DMS 273 treated with DMSO at 0.1 percent for 48 hours (cell line): ENCODE measurements at regions not wholly inside any gene's neighbourhood (a gene's known extent, or its start where the extent isn't known, plus 50 kb on each side); places are given as distances from the start of the nearest gene placed in this dataset.
"Not testable (repeated sequence)": the region's sequence is repeated elsewhere in the genome, so short reads cannot be mapped to it uniquely, and the experiment has no call there.

ENCODE experiments used
- DNase-seq: peaks from one replicate; lab custom pipeline; 2025; lab: John Stamatoyannopoulos, UW

DNA sequence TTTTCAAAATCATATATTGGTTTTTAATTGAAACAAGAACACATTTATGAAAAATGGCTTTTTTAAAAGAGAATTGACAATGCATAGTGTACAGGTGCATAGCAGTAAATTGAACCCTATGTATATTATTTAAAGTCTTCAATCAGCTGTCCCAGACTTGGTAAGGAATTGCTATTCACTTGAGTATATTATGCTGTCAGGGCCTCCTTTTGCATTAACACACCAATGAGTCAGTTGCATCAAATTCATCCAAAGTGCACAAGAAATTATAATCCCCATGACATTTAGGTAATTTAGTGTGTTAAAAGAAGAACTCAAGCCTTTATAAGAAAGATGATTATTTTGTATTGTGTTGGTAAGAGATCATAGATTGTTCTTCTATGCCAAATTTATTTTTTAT is 748.8 kb upstream of the RIOK2 start:
- DNase-seq = no peak

DNA sequence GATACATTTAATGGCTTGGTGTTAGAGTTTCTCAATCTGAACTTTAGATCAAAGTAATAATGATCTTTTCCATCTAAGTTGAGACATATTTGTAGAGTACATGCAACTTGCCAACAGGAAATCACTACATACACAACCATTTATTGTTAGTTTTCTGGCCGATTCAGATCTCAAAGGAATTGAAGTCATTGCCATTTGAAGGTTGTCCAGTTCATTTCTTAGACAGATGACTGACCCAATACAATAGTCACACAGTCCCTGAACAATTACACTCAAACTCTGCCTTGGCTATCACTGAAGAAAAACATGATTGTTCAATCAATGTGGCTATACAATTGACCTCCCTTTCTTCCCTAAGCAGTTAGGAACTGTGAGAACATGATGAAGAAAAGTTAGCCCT is 753.2 kb upstream of the RIOK2 start:
- no peak for DNase-seq

GRCh38 chr5:97937846-97938245 is 754.8 kb upstream of the RIOK2 start:
- DNase-seq = no peak

DNA sequence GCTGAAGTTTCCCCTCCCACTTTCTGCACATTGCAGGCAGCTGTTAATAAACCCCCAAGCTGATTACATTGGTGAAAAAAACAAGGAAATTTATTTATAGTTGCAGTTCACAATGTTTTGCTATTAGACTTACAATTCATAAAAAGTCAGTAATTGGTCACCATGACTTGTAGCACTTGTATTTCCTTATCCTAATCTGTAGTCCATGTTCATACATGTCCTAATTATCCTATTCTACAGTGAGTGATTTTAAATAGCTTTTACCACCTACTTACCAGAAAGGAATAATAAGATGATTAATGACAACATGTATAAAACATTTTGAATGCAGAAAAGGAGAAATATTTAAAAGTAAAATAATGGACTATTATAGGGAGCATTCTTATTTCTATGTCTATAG is 760.0 kb upstream of the RIOK2 start:
- no peak for DNase-seq

GRCh38 chr5:97951139-97951538 is 768.1 kb upstream of the RIOK2 start:
- DNase-seq = no peak

DNA sequence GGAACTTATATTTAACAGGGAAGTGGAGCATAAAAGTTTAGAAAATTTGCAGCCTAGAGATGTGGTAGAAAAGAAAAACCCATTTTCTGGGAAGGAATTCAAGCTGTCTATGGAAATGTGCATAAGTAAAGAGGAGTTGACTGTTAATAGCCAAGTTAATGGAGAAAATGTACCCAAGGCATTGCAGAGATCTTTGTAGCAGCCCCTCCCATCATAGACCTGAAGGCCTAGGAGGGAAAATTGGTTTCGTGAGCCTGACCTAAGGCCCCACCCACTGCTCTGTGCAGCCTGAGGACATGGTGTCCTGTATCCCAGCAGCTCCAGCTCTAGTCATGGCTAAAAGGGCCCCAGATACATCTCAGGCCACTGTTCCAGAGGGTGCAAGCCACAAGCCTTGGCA is 772.4 kb upstream of the RIOK2 start:
- DNase-seq = no peak

DNA sequence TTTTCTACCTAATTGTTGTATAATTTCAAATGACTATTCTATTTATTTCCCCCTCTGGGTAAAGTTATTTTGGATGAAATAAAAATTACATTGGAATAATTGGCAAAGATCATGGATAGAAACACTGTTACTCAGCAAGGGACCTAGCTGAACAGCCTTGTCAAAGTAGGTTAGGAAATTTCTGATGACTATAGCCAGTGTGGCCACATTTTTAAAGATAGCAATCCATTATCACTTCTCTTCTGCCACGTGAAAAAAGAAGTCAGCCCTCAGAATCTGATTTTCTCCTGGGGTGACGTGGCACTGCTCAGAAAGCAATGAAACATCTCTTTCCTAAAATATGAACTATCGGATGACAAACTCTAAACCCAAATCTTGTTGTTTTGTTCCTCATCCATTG is 784.2 kb upstream of the RIOK2 start:
- no peak for DNase-seq

DNA sequence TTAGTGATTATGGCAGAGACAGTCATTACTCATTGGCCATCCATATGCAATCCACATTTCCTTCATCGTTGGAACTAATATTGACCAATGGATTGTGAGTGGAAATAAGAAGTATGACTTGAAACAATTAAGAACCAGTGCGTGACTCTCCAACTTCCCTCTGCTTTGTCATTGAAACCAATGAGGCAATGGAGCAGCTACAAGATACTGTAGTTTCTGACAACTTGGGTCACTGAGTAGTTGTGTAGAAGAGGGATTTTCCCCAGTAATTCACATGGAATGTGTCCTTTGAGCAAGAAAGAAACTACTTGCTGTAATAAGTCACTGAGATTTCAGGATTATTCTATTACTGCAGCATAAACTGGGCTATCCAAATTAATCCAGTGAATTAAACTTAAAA is 785.3 kb upstream of the RIOK2 start:
- DNase-seq = no peak

DNA sequence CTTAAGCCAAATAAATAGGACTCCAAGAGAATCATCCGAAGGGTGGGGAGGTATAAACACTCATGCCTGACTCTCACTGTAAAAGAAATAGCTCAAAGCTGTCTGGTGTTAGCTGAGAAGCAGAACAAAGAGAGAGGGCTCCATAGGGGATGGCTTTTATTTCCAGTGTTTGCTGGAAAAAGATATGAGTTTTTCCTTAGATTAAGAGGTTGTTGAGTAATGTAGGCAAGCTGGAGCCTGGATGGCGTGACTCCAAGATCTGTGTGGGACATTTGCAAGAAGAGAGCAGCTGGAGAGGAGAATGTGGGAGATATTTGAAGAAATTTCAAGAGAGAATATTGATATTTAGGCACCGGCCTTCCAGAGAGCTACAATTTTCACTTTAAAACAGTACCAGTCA is 793.7 kb upstream of the RGMB start:
- DNase-seq = no peak

GRCh38 chr5:97980291-97980690 is 793.2 kb upstream of the RGMB start:
- DNase-seq = no peak

GRCh38 chr5:97986069-97986468 is 787.4 kb upstream of the RGMB start:
- no peak for DNase-seq

DNA sequence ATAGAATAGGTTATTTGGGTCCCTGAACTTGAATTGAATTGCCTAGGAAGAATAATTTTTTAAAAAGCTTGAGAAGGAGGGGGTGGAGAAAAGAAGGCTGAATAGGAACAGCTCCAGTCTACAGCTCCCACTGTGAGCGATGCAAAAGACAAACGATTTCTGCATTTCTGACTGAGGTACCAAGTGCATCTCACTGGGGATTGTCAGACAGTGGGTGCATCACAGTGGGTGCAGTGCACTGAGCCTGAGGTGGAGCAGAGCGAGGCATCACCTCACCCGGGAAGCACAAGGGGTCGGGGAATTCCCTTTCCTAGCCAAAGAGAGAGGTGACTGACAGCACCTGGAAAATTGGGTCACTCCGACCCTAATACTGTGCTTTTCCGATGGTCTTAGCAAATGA is 782.2 kb upstream of the RGMB start:
- no peak for DNase-seq

- DNase-seq = no peak
Measured at GRCh38 chr5:97998941-97999340, 774.5 kb upstream of the RGMB start.

- DNase-seq = no peak
Measured at GRCh38 chr5:98004463-98004862, 769.0 kb upstream of the RGMB start.

DNA sequence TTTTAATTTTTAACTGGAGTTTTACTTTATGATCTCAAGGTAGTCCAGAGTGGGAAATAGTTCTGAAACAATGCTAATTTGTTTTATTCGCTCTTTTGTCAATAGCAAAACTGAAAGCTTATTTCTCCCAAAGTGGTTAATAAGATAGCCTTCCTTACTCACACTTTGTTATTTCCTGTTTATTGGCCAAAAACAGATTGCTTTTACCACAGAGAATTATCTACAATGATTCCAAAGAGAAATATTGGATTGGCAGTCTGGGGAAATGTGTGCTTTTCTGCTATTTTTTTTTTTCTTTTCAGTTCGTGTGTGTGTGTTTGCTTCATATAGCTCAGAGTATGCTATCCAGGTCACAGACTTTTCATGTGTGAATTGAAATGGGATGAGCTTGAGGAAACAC is 756.7 kb upstream of the RGMB start:
- no peak for DNase-seq

DNA sequence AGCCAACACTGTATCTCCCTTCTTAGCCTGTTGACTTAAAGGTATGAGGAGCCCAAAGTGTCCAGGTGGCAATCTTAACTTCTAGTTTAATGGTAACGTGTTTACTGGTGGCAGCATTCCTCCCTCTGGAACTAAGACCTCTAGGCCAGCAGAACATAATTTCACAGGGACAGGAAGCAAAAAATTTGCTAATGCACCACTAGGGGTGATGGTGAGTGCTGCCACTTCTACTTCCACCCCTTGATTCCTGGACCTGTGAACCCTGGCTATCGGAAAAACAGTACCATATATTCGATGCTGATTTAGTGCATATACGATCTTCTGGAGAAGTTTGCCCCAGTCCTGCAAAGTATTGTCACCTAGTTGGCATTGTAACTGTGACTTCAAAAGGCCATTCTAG is 743.2 kb upstream of the RGMB start:
- not testable (repeated sequence) for DNase-seq

DNA sequence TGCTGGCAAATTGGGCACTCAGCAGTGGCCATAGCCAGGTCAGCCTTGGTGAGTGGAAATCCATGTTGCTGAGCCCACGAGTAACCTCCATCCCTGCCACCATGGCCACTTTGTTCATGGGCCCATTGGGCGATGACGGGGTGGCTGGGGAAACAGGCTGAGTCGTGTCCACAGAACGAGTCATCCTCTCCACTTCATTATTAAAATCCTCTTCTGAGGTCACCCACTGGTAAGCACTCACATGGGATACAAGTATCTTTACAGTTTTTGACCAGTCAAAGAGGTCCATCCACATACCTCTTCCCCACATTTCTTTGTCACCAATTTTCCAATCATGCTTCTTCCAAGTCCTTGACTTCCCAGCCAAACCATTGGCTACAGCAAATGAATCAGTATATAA is 742.4 kb upstream of the RGMB start:
- DNase-seq = not testable (repeated sequence)

GRCh38 chr5:98031496-98031895 is 742.0 kb upstream of the RGMB start:
- DNase-seq = no peak

DNA sequence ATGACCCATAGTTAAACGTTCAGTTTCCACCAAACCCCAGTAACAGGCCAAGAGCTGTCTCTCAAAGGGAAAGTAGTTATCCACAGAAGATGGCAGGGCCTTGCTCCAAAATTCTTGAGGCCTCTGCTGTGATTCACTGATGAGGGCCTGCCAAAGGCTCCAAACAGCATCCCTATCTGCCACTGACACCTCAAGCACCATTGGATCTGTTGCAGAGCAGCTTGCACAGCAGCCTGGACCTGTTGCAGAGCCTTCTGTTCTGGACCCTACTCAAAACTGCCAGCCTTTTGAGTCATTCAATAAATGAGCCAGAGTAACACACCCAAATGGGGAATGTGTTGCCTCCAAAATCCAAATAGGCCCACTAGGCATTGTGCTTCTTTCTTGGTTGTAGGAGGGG is 741.5 kb upstream of the RGMB start:
- no peak for DNase-seq

GRCh38 chr5:98041661-98042060 is 731.8 kb upstream of the RGMB start:
- no peak for DNase-seq

DNA sequence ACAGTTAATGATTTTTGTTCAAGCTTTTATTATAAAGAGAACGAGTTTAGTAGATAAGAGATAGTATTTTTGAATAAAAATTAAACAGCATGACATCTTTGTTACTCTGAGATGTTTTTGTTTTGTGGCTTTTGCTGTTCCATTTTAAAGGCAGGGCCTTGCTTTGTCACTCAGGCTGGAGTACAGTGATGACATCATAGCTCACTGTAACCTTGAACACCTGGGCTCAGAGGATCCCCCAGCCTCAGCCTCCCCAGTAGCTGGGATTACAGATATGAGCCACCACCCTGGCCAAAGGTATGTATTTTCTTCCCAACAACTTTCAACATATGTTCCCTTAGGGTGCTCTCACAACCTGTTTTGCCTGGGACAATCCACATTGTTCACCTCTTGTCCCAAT is 730.9 kb upstream of the RGMB start:
- DNase-seq = no peak

DNA sequence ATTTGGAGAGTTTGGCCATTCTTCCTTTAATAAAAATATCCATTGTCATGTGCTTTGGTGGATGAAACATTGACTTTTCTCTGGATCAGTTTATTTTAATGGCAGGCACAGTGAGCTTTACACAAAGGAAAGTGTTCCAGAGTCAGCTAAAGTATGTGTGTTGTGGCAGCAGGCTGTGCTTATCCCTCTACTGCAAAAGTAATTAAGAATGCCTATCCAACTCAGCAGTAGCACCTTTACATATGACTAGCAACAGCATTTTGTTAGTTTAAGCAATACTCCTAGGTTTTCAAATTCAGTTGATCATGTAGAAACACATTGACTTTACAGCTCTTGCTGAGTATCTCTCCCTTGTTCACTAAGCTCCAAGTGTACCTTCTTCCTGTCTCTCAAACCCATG is 730.5 kb upstream of the RGMB start:
- no peak for DNase-seq

- DNase-seq = no peak
Measured at GRCh38 chr5:98050583-98050982, 722.9 kb upstream of the RGMB start.

GRCh38 chr5:98053170-98053569 is 720.3 kb upstream of the RGMB start:
- DNase-seq = no peak

- no peak for DNase-seq
Measured at GRCh38 chr5:98060148-98060547, 713.3 kb upstream of the RGMB start.
